HUES64 (cell line): ENCODE measurements at regions not wholly inside any gene's neighbourhood (a gene's known extent, or its start where the extent isn't known, plus 50 kb on each side); places are given as distances from the start of the nearest gene placed in this dataset.
"Not testable (repeated sequence)": the region's sequence is repeated elsewhere in the genome, so short reads cannot be mapped to it uniquely, and the experiment has no call there.

Source experiments
- H3K27ac ChIP-seq: 2 replicates; pipeline ENCODE4 v1.7.0; 2013; ENCODE audit warnings: low read depth, low read length, inconsistent platforms
- H3K27me3 ChIP-seq: 2 replicates; pipeline ENCODE4 v1.6.1; 2013; ENCODE audit warnings: mild to moderate bottlenecking, low read length; ENCODE audit not compliant: insufficient read depth
- H3K36me3 ChIP-seq: 2 replicates; pipeline ENCODE4 v1.6.1; 2013; ENCODE audit warnings: mild to moderate bottlenecking, low read length; ENCODE audit not compliant: insufficient read depth
- H3K4me1 ChIP-seq: 2 replicates; pipeline ENCODE4 v1.6.1; 2013; ENCODE audit warnings: mild to moderate bottlenecking, low read length, moderate library complexity; ENCODE audit not compliant: insufficient read depth
- H3K4me3 ChIP-seq: 2 replicates; pipeline ENCODE4 v1.5.1; 2013; ENCODE audit warnings: mild to moderate bottlenecking, low read length, moderate library complexity
- H3K9ac ChIP-seq: 2 replicates; pipeline ENCODE4 v1.6.1; 2013; ENCODE audit warnings: mild to moderate bottlenecking, low read depth, low read length
- H3K9me3 ChIP-seq: 2 replicates; pipeline ENCODE4 v1.6.1; 2013; ENCODE audit warnings: low read depth, low read length; ENCODE audit not compliant: insufficient read depth
- WGBS: fragments of 150-250, 120-280 bp; methylation state at CpG from one replicate; pipeline ENCODE4 v1.1.7; 2013; ENCODE audit warnings: missing lambda C conversion rate; 5-methylcytosine and 5-hydroxymethylcytosine counted together

DNA sequence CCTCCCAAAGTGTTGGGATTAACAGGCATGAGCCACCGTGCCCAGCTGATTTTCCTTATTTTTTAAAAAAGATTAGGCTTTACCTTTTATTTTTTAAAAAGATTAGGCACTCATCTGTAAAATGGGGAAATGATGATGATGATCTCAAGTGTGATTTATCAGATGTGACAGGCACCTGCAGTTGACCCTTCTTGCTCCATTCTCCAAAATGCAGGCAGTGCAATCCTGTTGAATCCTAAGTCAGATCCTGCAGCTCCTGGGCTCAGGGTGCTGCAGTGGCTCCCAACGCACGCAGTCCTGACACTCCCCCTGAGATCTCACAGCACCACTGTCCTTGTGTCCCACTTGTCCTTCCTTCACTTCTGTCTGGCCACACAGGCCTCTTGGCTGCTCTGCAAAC is 257.3 kb upstream of the KAZN start:
- H3K9me3 ChIP-seq = no peaks in the 10 kb centered on the region
- no peak overlapping the region for H3K4me3 ChIP-seq
- peaks cover 8% of the 10 kb centered on the region for H3K4me1 ChIP-seq
- no peak overlapping the region for H3K27ac ChIP-seq
- H3K27me3 ChIP-seq = no peaks in the 10 kb centered on the region
- WGBS = 91% methylated on average over 2 of the region's 3 CpGs
- H3K36me3 ChIP-seq = no peaks in the 10 kb centered on the region
- H3K9ac ChIP-seq = no peak overlapping the region

- H3K4me1 ChIP-seq = peaks cover 7% of the 10 kb centered on the region; the same call in 1 of the 2 replicates
- no peak overlapping the region for H3K4me3 ChIP-seq
- H3K27me3 ChIP-seq = no peaks in the 10 kb centered on the region
- H3K27ac ChIP-seq = no peak overlapping the region
- 63% methylated on average over 8 of the region's 8 CpGs for WGBS
- H3K9me3 ChIP-seq = no peaks in the 10 kb centered on the region
- H3K36me3 ChIP-seq = no peaks in the 10 kb centered on the region
- H3K9ac ChIP-seq = no peak overlapping the region
Measured at GRCh38 chr1:14345946-14346550, 252.4 kb upstream of the KAZN start.

DNA sequence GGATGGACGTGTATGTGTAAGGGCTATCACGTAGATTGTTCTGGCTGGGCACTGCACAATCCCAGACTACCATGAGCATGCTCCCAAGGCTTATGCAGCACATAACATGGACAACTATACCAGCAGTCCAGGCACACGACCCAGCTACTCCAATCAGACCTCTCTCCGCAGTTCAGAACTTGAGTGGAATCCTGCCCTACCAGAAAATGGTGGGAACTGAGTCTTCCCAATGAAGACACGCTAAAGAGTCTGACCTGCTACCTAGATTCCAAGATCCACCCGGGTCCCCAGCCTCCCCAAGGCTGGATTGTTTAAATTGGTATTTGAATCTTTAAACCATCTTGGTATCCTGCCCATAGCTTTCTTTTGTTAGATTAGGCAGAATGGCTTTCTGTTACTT is 251.3 kb upstream of the KAZN start:
- whole genome bisulfite sequencing = 86% methylated on average over 6 of the region's 6 CpGs

GRCh38 chr1:14347776-14348175 is 250.7 kb upstream of the KAZN start:
- 88% methylated on average over 3 of the region's 3 CpGs for WGBS
- H3K4me3 ChIP-seq = no peak overlapping the region
- H3K27ac ChIP-seq = no peak overlapping the region
- no peak overlapping the region for H3K9ac ChIP-seq
- H3K27me3 ChIP-seq = no peaks in the 10 kb centered on the region
- peaks cover 7% of the 10 kb centered on the region; the same call in 1 of the 2 replicates for H3K4me1 ChIP-seq
- no peaks in the 10 kb centered on the region for H3K9me3 ChIP-seq
- H3K36me3 ChIP-seq = no peaks in the 10 kb centered on the region

More for the DNA sequence above, 251.3 kb upstream of the KAZN start:
- peaks cover 7% of the 10 kb centered on the region; the same call in 1 of the 2 replicates for H3K4me1 ChIP-seq
- no peak overlapping the region for H3K27ac ChIP-seq
- no peak overlapping the region for H3K9ac ChIP-seq
- no peaks in the 10 kb centered on the region for H3K9me3 ChIP-seq
- no peaks in the 10 kb centered on the region for H3K27me3 ChIP-seq
- no peaks in the 10 kb centered on the region for H3K36me3 ChIP-seq
- H3K4me3 ChIP-seq = no peak overlapping the region

DNA sequence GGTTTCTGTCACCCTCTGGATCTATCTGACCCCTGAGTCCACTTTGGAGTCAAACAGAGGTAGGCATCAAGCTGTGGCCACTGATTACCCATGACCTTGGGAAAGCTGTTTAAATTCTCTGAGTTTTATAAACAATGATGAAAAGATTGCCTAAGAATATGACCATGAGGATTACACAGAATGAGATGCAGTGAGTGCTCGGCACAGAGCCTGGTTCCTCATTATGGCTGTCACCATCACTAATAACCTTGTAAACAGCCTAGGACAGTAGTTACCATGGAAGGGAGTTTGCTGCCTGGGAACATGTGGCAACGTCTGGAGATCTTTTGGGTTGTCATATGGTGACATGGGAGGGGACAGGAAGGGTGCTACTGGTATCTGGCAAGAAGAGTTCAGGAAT is 248.3 kb upstream of the KAZN start:
- no peak overlapping the region for H3K27ac ChIP-seq
- H3K4me1 ChIP-seq = peaks cover 7% of the 10 kb centered on the region; the same call in 1 of the 2 replicates
- WGBS = 97% methylated on average over 2 of the region's 2 CpGs
- H3K9me3 ChIP-seq = no peaks in the 10 kb centered on the region
- no peak overlapping the region for H3K9ac ChIP-seq
- no peaks in the 10 kb centered on the region for H3K36me3 ChIP-seq
- no peak overlapping the region for H3K4me3 ChIP-seq
- no peaks in the 10 kb centered on the region for H3K27me3 ChIP-seq

DNA sequence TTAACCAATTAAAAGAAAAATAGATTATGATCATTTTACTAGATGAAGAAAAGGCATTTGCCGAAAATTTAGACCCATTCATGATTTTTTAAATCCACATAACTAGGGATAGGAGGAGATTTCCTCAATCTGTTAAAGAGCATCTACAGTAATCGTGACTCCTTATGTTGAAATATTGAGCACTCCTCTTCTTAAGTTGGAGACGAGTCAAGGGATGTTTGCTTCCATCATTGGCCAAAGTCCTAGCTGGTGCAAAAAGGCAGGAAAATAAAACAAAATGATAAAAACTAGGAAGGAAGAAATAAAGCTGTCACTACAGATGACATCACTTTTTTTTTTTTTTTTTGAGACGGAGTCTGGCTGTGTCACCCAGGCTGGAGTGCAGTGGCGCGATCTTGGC is 245.6 kb upstream of the KAZN start:
- H3K9me3 ChIP-seq = no peaks in the 10 kb centered on the region
- H3K9ac ChIP-seq = no peak overlapping the region
- H3K27ac ChIP-seq = no peak overlapping the region
- H3K36me3 ChIP-seq = no peaks in the 10 kb centered on the region
- H3K27me3 ChIP-seq = no peaks in the 10 kb centered on the region
- H3K4me1 ChIP-seq = no peaks in the 10 kb centered on the region
- H3K4me3 ChIP-seq = no peak overlapping the region
- 90% methylated on average over 3 of the region's 6 CpGs for WGBS

DNA sequence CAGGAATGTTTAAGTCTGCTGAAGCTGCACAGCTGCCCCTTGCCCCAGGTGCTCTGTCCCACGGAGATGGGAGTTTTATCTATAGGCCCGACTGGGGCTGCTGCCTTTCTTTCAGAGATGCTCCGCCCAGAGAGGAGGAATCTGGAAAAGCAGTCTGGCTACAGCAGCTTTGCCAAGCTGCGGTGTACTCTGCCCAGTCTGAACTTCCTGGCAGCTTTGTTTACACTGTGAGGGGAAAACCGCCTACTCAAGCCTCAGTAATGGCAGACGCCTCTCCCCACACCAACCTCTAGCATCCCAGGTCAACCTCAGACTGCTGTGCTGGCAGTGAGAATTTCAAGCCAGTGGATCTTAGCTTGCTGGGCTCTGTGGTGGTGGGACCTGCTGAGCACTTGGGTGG is 237.5 kb upstream of the KAZN start:
- not testable (repeated sequence) for H3K27ac ChIP-seq, H3K4me3 ChIP-seq, H3K4me1 ChIP-seq, H3K36me3 ChIP-seq, H3K9ac ChIP-seq, H3K9me3 ChIP-seq, H3K27me3 ChIP-seq
- WGBS = 73% methylated on average over 6 of the region's 6 CpGs

DNA sequence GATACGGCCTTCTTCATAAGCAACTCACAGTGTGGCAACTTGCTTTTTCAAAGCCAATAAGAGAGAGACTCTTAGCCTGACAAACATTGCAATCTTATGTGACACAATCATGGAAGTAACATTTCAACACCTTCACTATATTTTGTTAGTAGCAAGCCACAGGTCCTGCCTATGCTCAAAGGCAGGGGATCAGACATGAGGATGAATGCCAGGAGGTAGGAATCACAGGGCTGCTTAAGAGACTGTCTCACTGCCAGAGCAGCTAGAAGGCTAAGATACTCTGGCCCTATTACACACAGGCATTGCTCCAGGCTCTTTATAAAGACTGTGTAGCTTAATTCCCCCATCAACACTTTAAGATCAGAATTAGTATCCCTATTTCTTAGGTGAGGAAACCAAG is 236.2 kb upstream of the KAZN start:
- H3K9ac ChIP-seq = no peak overlapping the region
- peaks cover 4% of the 10 kb centered on the region for H3K4me1 ChIP-seq
- WGBS = 94% methylated on average over 1 of the region's 1 CpG
- no peaks in the 10 kb centered on the region for H3K27me3 ChIP-seq
- H3K36me3 ChIP-seq = no peaks in the 10 kb centered on the region
- H3K4me3 ChIP-seq = no peak overlapping the region
- H3K9me3 ChIP-seq = peaks cover 5% of the 10 kb centered on the region; the same call in 1 of the 2 replicates
- H3K27ac ChIP-seq = no peak overlapping the region

- H3K4me3 ChIP-seq = no peak overlapping the region
Measured at GRCh38 chr1:14363036-14363590, 235.4 kb upstream of the KAZN start.

DNA sequence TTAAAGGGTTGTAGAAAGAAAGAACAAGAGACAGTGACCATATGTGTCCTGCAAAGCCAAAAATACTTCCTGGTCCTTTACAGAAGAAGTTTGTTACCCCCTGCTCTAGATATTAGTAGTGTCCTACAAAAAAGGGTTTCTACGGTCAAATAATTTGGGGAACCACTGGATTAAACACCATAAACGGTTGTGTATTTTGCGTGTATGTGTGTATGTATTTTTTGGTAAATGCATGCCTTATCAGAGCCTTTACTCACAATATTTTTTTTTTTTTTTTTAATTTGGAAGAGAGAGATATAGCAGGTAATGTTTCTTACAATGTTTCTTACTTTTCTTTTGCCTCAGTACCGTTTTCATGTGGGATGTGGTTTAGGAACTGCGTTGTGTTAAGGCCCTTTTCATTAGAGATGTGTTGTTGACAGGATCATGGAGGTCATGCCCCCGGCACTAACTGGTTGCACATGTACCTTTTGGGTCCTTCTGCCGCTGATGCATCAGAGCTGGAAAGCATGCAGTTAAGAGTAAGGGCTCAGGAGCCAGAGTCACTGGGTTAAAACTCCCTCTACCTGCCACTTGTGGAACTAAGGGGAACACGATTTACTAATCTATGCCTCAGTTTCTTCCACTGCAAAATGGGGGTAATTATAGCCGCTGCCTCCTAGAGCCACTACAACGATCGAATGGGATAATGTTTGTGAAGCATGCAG is 234.6 kb upstream of the KAZN start:
- H3K4me3 ChIP-seq = no peak overlapping the region
- no peaks in the 10 kb centered on the region for H3K27me3 ChIP-seq
- no peaks in the 10 kb centered on the region for H3K36me3 ChIP-seq
- WGBS = 81% methylated on average over 11 of the region's 11 CpGs
- H3K9ac ChIP-seq = no peak overlapping the region
- no peak overlapping the region for H3K27ac ChIP-seq
- peaks cover 4% of the 10 kb centered on the region for H3K4me1 ChIP-seq
- H3K9me3 ChIP-seq = peaks cover 5% of the 10 kb centered on the region; the same call in 1 of the 2 replicates

More at GRCh38 chr1:14363036-14363590, 235.4 kb upstream of the KAZN start:
- no peak overlapping the region for H3K9ac ChIP-seq
- 87% methylated on average over 5 of the region's 5 CpGs for WGBS
- no peaks in the 10 kb centered on the region for H3K36me3 ChIP-seq
- no peak overlapping the region for H3K27ac ChIP-seq
- no peaks in the 10 kb centered on the region for H3K27me3 ChIP-seq
- peaks cover 5% of the 10 kb centered on the region; the same call in 1 of the 2 replicates for H3K9me3 ChIP-seq
- H3K4me1 ChIP-seq = peaks cover 4% of the 10 kb centered on the region

DNA sequence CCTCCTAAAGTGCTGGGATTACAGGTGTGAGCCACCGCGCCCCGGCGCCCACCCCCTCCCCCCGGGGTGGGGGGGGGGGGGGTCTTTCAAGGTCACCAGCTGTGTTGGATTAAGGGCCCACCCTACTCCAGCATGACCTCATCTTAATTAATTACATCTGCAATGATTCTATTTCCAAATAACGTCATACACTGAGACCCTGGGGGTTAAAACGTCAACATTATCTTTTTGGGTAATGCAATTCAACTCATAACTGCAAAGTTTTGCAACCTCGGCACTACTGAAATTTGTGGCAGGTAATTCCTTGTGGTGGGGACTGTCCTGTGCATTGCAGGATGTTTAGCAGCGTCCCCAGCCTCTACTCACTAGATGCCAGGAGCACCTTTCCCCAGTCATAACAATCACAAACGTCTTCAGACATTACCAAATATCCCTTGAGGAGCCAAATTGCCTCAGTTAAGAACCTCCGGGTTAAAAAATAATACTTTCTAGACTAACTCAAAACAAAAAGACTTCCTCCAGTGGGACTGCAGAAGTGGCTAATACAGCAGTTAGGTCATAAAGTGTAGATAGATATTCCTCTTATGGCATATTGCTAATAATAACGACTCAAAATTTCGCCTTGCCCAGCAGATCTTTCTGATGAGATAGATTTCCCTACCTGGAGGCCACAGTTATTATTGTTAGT is 233.0 kb upstream of the KAZN start:
- H3K4me3 ChIP-seq = no peak overlapping the region
- 90% methylated on average over 8 of the region's 13 CpGs for WGBS
- H3K27me3 ChIP-seq = no peaks in the 10 kb centered on the region
- H3K9me3 ChIP-seq = peaks cover 5% of the 10 kb centered on the region; the same call in 1 of the 2 replicates
- H3K36me3 ChIP-seq = no peaks in the 10 kb centered on the region
- no peak overlapping the region for H3K27ac ChIP-seq
- H3K4me1 ChIP-seq = peaks cover 17% of the 10 kb centered on the region
- H3K9ac ChIP-seq = no peak overlapping the region
